ENCODE measurements at regions not wholly inside any gene's neighbourhood (a gene's known extent, or its start where the extent isn't known, plus 50 kb on each side); places are given as distances from the start of the nearest gene placed in this dataset.
"Not testable (repeated sequence)": the region's sequence is repeated elsewhere in the genome, so short reads cannot be mapped to it uniquely, and the experiment has no call there.

GRCh38 chr14:30271811-30272323 lies 287.1 kb upstream of the G2E3 start:
- no peak for DNase-seq

DNA sequence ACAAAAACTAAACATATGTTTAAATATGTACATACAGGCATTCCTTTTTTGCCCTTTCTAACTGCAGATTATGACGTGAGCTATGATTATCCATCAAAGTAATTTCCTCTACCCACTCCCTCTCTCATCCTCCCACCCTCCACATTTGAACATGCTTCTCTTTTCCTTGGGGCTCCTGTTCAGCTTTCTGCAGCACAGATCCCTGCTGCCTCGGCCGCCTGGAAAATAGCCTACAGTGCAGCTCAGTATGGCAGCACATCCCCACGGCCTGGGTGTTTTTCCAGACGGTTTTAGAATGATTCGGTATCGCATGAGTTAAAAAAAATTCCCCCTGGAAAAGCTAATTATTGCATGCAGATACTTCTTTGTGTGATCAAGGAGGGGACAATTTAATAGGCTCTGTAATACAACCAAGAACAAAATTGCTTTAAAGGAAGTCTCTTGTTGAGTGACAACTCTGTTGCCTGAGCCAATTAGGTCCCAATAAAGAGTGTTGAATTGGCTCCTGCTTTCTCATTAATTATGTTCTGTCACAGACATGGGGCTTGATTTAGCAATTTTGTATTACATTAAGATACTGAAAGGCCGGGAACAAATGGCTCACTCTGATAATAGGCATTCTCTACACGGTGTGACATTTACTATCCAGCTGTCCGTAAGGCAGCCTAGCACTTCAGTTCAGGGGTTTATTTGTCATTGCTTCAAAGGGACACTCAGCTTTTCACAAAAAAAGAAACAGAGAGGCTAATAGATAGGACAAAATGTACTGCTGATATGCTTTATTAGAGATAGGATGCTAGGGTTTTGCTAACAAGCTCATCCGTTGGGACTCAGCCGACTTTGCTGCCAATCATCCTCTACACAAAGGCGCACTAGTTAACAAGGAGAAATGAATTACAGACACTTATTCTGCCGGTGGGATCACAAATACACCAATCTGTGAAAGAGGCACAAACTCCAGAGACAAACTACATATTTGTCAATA lies 285.8 kb upstream of the G2E3 start:
- DNase-seq, result no peak

- DNase-seq, result no peak
Measured at GRCh38 chr14:30275604-30276003, 283.4 kb upstream of the G2E3 start.

- no peak for DNase-seq
Measured at GRCh38 chr14:30277268-30277667, 281.7 kb upstream of the G2E3 start.

DNA sequence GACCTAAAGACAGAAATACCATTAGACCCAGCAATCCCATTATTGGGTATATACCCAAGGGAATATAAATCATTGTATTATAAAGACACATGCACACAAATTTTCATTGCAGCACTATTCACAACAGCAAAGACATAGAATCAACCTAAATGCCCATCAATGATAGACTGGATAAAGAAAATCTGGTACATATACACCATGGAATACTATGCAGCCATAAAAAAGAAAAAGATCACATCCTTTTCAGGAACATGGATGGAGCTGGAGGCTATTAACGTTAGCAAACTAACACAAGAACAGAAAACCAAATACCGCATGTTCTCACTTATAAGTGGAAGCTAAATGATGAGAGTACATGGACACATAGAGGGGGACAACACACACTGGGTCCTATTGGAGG lies 280.1 kb upstream of the G2E3 start:
- not testable (repeated sequence) for DNase-seq

- DNase-seq, result no peak
Measured at GRCh38 chr14:30283822-30284446, 275.0 kb upstream of the G2E3 start.

- DNase-seq, result no peak
Measured at GRCh38 chr14:30284808-30285207, 274.1 kb upstream of the G2E3 start.

- DNase-seq, result no peak
Measured at GRCh38 chr14:30287579-30288445, 271.1 kb upstream of the G2E3 start.

DNA sequence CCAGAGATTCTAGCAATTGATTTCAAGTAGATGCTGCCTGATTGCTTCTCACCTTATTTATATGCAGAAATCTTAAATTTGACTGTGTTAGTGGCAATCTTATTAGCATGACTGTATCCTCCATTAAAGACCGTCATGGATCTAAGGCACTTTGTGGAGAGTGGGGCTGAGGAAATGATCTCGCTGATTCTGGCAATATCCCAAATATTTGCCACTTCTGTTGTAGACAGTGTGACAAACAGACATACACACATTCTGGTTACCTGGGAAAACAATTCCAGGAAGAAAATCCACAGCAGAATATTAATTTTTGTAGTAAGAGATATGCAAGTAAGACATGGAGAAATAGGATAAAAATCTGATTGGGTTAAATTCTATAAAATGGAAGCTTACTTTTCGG lies 269.0 kb upstream of the G2E3 start:
- peak; percentile 26 for DNase-seq

DNA sequence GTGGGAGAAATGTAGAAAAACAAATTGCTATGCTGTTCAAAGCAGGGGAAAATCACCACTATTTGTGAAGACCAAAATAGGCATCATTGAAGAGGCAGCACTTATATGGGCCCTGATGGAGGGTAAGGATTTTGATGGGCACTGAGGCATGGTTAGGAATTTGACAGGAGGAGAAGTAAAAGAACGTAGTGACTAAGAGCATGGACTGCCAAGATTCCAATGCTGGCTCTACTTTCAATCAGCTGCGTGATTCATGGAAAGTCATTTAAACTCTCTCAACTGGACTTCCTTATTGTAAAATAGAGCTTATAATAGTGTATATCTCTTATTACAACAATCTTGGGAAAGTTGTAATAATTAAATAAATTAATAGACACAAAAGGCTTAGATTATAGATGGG lies 267.7 kb upstream of the G2E3 start:
- DNase-seq, result no peak

GRCh38 chr14:30292541-30292940 lies 266.4 kb upstream of the G2E3 start:
- no peak for DNase-seq

- no peak for DNase-seq
Measured at GRCh38 chr14:30295980-30296379, 263.0 kb upstream of the G2E3 start.

GRCh38 chr14:30296931-30297405 lies 262.0 kb upstream of the G2E3 start:
- DNase-seq, result no peak

DNA sequence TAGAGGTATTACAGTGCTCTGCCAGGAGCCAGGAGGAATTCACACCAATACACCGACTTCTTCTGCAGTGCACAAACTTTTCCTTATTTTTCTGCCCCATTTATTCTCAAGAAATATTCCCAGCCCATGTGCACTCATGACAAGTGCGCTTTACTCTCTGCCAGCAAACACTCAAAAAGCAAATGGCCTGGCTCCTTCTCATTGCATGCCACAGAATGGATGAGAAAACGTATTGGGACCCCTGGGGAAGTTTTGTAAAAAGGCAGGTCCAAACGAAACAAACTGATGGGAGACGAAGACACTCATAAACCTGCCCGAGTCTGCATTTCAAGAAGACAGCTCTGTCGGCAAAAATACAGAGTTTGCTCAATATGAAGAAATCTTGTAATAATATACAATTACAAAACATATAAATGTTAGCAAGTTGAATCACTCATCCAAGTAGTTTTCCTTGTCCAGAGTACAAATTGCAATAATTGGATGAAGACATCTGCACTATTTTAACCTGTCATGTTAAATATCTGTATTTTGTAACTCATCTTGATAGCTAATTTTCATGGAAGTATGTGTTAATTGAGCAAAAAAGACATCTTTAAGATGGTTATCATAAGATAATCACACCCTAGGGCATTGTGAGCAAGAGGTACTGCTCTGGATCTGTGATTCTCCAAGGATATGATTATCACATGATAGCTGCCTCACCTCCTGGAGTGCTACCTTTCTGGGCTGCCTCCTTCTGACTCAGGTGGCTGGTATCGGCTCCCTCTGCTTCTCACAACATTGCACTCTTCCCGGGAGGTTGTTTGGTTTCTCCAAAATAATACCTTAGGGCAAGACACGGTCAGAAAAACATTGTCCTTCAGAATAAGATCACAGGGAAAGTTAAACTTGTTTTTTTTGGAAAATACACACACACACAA lies 260.8 kb upstream of the G2E3 start:
- no peak for DNase-seq

GRCh38 chr14:30299915-30300314 lies 259.0 kb upstream of the G2E3 start:
- no peak for DNase-seq

GRCh38 chr14:30303350-30303749 lies 255.6 kb upstream of the G2E3 start:
- no peak for DNase-seq

GRCh38 chr14:30305346-30305745 lies 253.6 kb upstream of the G2E3 start:
- no peak for DNase-seq

DNA sequence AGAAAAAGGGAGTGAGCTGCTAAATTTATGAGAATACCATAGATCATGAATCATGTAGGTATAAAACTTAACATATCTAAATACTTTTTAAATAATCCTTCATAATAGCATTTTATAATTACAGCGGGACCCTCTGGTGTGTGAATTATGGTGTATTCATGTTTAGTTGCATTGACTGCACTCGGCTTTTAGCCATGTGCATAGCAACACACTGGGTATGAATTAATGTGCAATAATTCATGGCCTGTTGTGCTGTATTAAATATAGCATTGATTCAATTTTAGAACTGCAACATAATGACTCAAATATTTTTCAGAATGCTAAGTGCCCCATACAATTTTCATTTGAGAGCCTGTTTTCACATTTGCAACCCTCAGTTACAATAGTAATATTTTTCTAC lies 249.6 kb upstream of the G2E3 start:
- DNase-seq, result no peak

DNA sequence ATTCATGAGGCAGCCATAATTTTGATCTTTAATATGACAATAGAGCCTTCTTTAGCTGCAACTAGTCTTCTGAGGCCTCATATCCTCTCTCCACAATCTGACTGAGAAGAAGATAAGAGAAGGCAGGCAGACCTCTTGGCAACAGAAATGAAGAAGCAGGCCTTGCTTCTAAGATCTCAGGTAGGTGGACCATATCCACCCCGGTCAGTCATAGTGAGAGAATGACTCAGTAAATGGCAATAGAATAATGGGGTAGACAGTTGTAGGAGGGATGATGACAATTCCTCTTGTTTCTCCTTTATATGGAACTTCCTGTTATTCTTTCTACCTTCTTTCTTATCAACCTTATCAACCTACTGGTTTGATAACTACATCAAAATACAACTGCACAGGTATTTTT lies 246.7 kb upstream of the G2E3 start:
- no peak for DNase-seq

DNA sequence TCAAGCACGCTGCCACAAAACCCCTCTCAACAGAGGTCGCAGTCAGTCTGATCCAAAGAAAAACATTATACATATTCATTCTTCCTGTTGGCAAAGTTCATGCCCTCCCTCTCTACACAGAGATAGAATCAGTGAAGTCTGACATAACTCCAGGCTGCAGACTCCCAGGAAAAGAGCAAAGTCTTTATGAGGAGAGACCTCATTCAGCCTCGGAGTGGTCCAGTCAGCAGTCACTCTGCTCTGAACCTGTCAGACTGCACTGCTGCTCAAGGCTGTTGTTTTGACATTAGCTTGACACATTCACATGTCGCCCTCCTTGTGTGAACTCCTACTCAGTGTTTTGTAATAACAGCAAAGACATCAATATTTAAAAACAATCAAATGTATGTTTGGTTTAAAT lies 241.2 kb upstream of the G2E3 start:
- no peak for DNase-seq

- no peak for DNase-seq
Measured at GRCh38 chr14:30322819-30323218, 236.1 kb upstream of the G2E3 start.

GRCh38 chr14:30330033-30330432 lies 228.9 kb upstream of the G2E3 start:
- DNase-seq, result no peak
